Activated CD4-positive, alpha-beta T cell treated with anti-CD3 and anti-CD28 coated beads, Interleukin-10, Interleukin-2, amounts not matched to agents 100 ng/mL and 50 ng/mL, durations not matched to agents 16 hours and 8 hours (primary cell): ENCODE measurements at regions not wholly inside any gene's neighbourhood (a gene's known extent, or its start where the extent isn't known, plus 50 kb on each side); places are given as distances from the start of the nearest gene placed in this dataset.

Experiments used
- DNase-seq: peaks from one replicate; pipeline ENCODE4 v3.0.0-alpha.2; 2020

- DNase-seq: no peak
These were observed 177.7 kb downstream of the INSIG2 start for GRCh38 chr2:118265873-118266455.

- DNase-seq: no peak
These were observed 176.1 kb downstream of the INSIG2 start for GRCh38 chr2:118264232-118264990.

- no peak for DNase-seq
These were observed 169.4 kb downstream of the INSIG2 start for GRCh38 chr2:118257696-118258095.

- no peak for DNase-seq
These were observed 167.6 kb downstream of the INSIG2 start for GRCh38 chr2:118255771-118256372.

- no peak for DNase-seq
These were observed 167.0 kb downstream of the INSIG2 start for GRCh38 chr2:118255301-118255700.

GRCh38 chr2:118254116-118254515, 165.8 kb downstream of the INSIG2 start:
- DNase-seq: no peak

- DNase-seq: no peak
These were observed 163.2 kb downstream of the INSIG2 start for GRCh38 chr2:118251427-118251826.

- DNase-seq: no peak
These were observed 162.2 kb downstream of the INSIG2 start for GRCh38 chr2:118250463-118250862.

GRCh38 chr2:118250001-118250400, 161.7 kb downstream of the INSIG2 start:
- no peak for DNase-seq

GRCh38 chr2:118249531-118249930, 161.3 kb downstream of the INSIG2 start:
- peak; percentile 13 for DNase-seq

- DNase-seq: no peak
These were observed 158.5 kb downstream of the INSIG2 start for GRCh38 chr2:118246726-118247125.

GRCh38 chr2:118246079-118246478, 157.8 kb downstream of the INSIG2 start:
- DNase-seq: no peak

GRCh38 chr2:118244686-118245085, 156.4 kb downstream of the INSIG2 start:
- no peak for DNase-seq

- DNase-seq: no peak
These were observed 154.8 kb downstream of the INSIG2 start for GRCh38 chr2:118243031-118243430.

- DNase-seq: no peak
These were observed 153.9 kb downstream of the INSIG2 start for GRCh38 chr2:118242216-118242615.

GRCh38 chr2:118241128-118241527, 152.9 kb downstream of the INSIG2 start:
- DNase-seq: no peak

- DNase-seq: no peak
These were observed 152.0 kb downstream of the INSIG2 start for GRCh38 chr2:118240276-118240675.

- DNase-seq: no peak
These were observed 151.0 kb downstream of the INSIG2 start for GRCh38 chr2:118239284-118239683.

GRCh38 chr2:118237451-118237850, 149.2 kb downstream of the INSIG2 start:
- no peak for DNase-seq

- DNase-seq: no peak
These were observed 144.5 kb downstream of the INSIG2 start for GRCh38 chr2:118232796-118233195.

GRCh38 chr2:118232391-118232790, 144.1 kb downstream of the INSIG2 start:
- no peak for DNase-seq

- DNase-seq: no peak
These were observed 143.5 kb downstream of the INSIG2 start for GRCh38 chr2:118231759-118232158.

- no peak for DNase-seq
These were observed 139.6 kb downstream of the INSIG2 start for GRCh38 chr2:118227698-118228508.
